K562 (cell line): ENCODE measurements at regions not wholly inside any gene's neighbourhood (a gene's known extent, or its start where the extent isn't known, plus 50 kb on each side); places are given as distances from the start of the nearest gene placed in this dataset.

ENCODE experiments used
- ATAC-seq: fragments of 200-7000 bp; cut with Tn5 transposase; 3 replicates; pipeline ENCODE4 v1.9.1; 2020; ENCODE audit warnings: moderate library complexity
- BruUV-seq: library from RNA; stranded (reverse); fragments of 400-500 nt; replicated peaks from 2 replicates; lab custom pipeline; 2021; lab: Mats Ljungman, UMichigan
- CTCF ChIA-PET: fragments of 300-600 bp; formaldehyde crosslinking; extraction: SDS; loops from one replicate; lab custom pipeline; 2021; ENCODE audit warnings: low intra/inter-chr PET ratio; lab: Yijun Ruan, JAX
- POLR2A ChIA-PET: fragments of 300-600, 350-650 bp; sonication (Branson Sonifier 250); formaldehyde crosslinking; extraction: SDS; loops from one replicate; lab custom pipeline; 2021; ENCODE audit warnings: antibody characterized with exemption, inconsistent platforms; lab: Yijun Ruan, JAX
- DNase-seq, 4 experiments: peaks; one replicate each; pipeline versions ENCODE4 v3.0.0 to v3.0.0-alpha.2; 2011 to 2018; ENCODE audit warnings: low spot score in 3 of 4, mixed read lengths in 3 of 4; ENCODE audit errors: extremely low read depth in 1 of 4
- FAIRE-seq: peaks from 2 replicates; lab custom pipeline; 2011; peaks lifted over from hg19 to GRCh38; lab: Jason Lieb, UNC
- H2AFZ ChIP-seq: 2 replicates; pipeline ENCODE4 v1.6.0; 2011; ENCODE audit warnings: low read depth, low read length, control low read depth, inconsistent platforms
- H3K27ac ChIP-seq: fragments of 200-600 bp; 3 replicates; pipeline ENCODE4 v1.8.0; 2011; ENCODE audit warnings: low read depth, mild to moderate bottlenecking, control low read depth, inconsistent platforms, low read length, moderate library complexity, mixed read lengths; ENCODE audit errors: extremely low read depth
- H3K27me3 ChIP-seq, 2 experiments: fragments of 300-600 bp in 1 of 2; 2 replicates in 1 of 2; 3 replicates in 1 of 2; pipeline versions ENCODE4 v1.6.0 to v1.8.0; 2011; ENCODE audit warnings: inconsistent platforms in 2 of 2, low read length in 2 of 2, mild to moderate bottlenecking in 1 of 2, mixed read lengths in 1 of 2, moderate library complexity in 1 of 2; ENCODE audit not compliant: control insufficient read depth in 2 of 2, insufficient read depth in 2 of 2
- H3K36me3 ChIP-seq: fragments of 300-600 bp; 3 replicates; pipeline ENCODE4 v1.8.0; 2011; ENCODE audit warnings: mild to moderate bottlenecking, low read length, inconsistent platforms; ENCODE audit not compliant: control insufficient read depth, insufficient read depth
- H3K4me1 ChIP-seq, 2 experiments: fragments of 200-600 bp in 1 of 2; replicated peaks in 1 of 2; 2 replicates in 1 of 2; 3 replicates in 1 of 2; pipeline versions ENCODE4 v1.5.1 to v1.8.0; 2011; ENCODE audit warnings: inconsistent platforms in 2 of 2, low read length in 2 of 2, mild to moderate bottlenecking in 1 of 2, mixed read lengths in 1 of 2, moderate library complexity in 1 of 2; ENCODE audit not compliant: control insufficient read depth in 2 of 2, insufficient read depth in 2 of 2
- H3K4me2 ChIP-seq: 2 replicates; pipeline ENCODE4 v1.6.1; 2011; ENCODE audit warnings: low read length, control low read depth, inconsistent platforms, mixed read lengths; ENCODE audit not compliant: insufficient read depth
- H3K4me3 ChIP-seq: fragments of 200-600 bp; sonication (generic), shearing (Covaris generic); 2 replicates; pipeline ENCODE4 v1.5.1; 2016; ENCODE audit warnings: control low read depth, inconsistent platforms
- H3K79me2 ChIP-seq: fragments of 200-600 bp; 3 replicates; pipeline ENCODE4 v1.8.0; 2011; ENCODE audit warnings: low read length, inconsistent platforms; ENCODE audit not compliant: control insufficient read depth, insufficient read depth
- H3K9ac ChIP-seq, 2 experiments: 2 replicates each; pipeline versions ENCODE4 v1.6.0 to v1.6.1; 2011; ENCODE audit warnings: low read depth in 2 of 2, low read length in 2 of 2, control low read depth in 1 of 2, inconsistent platforms in 1 of 2, mild to moderate bottlenecking in 1 of 2, mixed read lengths in 1 of 2; ENCODE audit not compliant: insufficient read depth in 1 of 2
- H3K9me1 ChIP-seq: one replicate; pipeline ENCODE4 v1.6.0; 2011; ENCODE audit warnings: inconsistent platforms, mild to moderate bottlenecking, low read length, moderate library complexity; ENCODE audit not compliant: control insufficient read depth, insufficient read depth
- H3K9me3 ChIP-seq: replicated peaks from 2 replicates; pipeline ENCODE4 v1.5.1; 2011; ENCODE audit warnings: low read depth, low read length, inconsistent platforms; ENCODE audit not compliant: control insufficient read depth, insufficient read depth
- H4K20me1 ChIP-seq: replicated peaks from 2 replicates; pipeline ENCODE4 v1.6.1; 2011; ENCODE audit warnings: low read length, inconsistent platforms, mixed read lengths; ENCODE audit not compliant: control insufficient read depth, insufficient read depth
- ARHGAP35 ChIP-seq: fragments of 450-650 bp; IDR thresholded peaks from 2 replicates; pipeline ENCODE4 v1.6.1; 2018; ENCODE audit not compliant: partially characterized antibody
- CHD4 ChIP-seq: fragments of 200-600 bp; sonication (generic); IDR thresholded peaks from 3 replicates; pipeline ENCODE4 v1.6.1; 2012; ENCODE audit warnings: low read depth, mild to moderate bottlenecking, mixed read lengths, low read length, inconsistent platforms; ENCODE audit not compliant: insufficient read depth, insufficient replicate concordance, poor library complexity, severe bottlenecking
- CREB3 ChIP-seq: fragments of 450-650 bp; conservative IDR thresholded peaks from 2 replicates; pipeline ENCODE4 v1.6.1; 2016; ENCODE audit warnings: missing genetic modification characterization, low read depth, mild to moderate bottlenecking, missing compliant biosample characterization, moderate library complexity
- CSDE1 ChIP-seq, 2 experiments: fragments of 450-650 bp; IDR thresholded peaks; 2 replicates each; pipeline ENCODE4 v1.6.1; 2016; ENCODE audit warnings: mild to moderate bottlenecking in 1 of 2
- GTF3C2 ChIP-seq: IDR thresholded peaks from 3 replicates; pipeline ENCODE4 v1.6.1; 2011; ENCODE audit warnings: borderline replicate concordance, mild to moderate bottlenecking, moderate library complexity; ENCODE audit not compliant: insufficient read length; ENCODE audit errors: extremely low read depth
- HMGXB4 ChIP-seq: sonication (generic); formaldehyde crosslinking; IDR thresholded peaks from 2 replicates; pipeline ENCODE4 v1.8.1; 2023; ENCODE audit warnings: mild to moderate bottlenecking, missing genetic modification reagents
- HOXB6 ChIP-seq: fragments of 250-450 bp; sonication (Bioruptor Pico); IDR thresholded peaks from 2 replicates; pipeline ENCODE4 v1.5.1; 2022; ENCODE audit warnings: mild to moderate bottlenecking, borderline replicate concordance
- POLR2AphosphoS2 ChIP-seq: IDR thresholded peaks from 2 replicates; pipeline ENCODE4 v1.6.1; 2012; ENCODE audit warnings: low read length, improper control_type of control experiment
- TFAP4 ChIP-seq: sonication (generic); formaldehyde crosslinking; IDR thresholded peaks from 2 replicates; pipeline ENCODE4 v1.8.0; 2022; ENCODE audit warnings: missing genetic modification reagents, mild to moderate bottlenecking, moderate library complexity, borderline replicate concordance
- ZBTB8A ChIP-seq: fragments of 450-650 bp; IDR thresholded peaks from 2 replicates; pipeline ENCODE4 v1.6.1; 2018; ENCODE audit warnings: mild to moderate bottlenecking, moderate library complexity; ENCODE audit not compliant: partially characterized antibody
- ZNF699 ChIP-seq: fragments of 250-450 bp; sonication (Bioruptor Pico); IDR thresholded peaks from 2 replicates; pipeline ENCODE4 v1.8.0; 2021; ENCODE audit warnings: mild to moderate bottlenecking, moderate library complexity; ENCODE audit not compliant: insufficient replicate concordance
- ZNF740 ChIP-seq, 3 experiments: fragments of 200-800 bp in 1 of 3; sonication (Bioruptor generic) in 1 of 3; sonication (generic) in 1 of 3; formaldehyde crosslinking in 1 of 3; IDR thresholded peaks; 2 replicates each; pipeline versions ENCODE4 v1.6.1 to v1.8.0; 2016 to 2022; ENCODE audit warnings: mild to moderate bottlenecking in 2 of 3, missing compliant biosample characterization in 2 of 3, missing genetic modification characterization in 2 of 3, missing genetic modification reagents in 1 of 3
- in situ Hi-C: fragments of 300-500 bp; cut with MboI; formaldehyde crosslinking; loops from 4 replicates; pipeline ENCODE4 v1.15.0; 2018; ENCODE audit warnings: inconsistent platforms, mixed read lengths
- intact Hi-C: fragments of 100-400 bp; cut with micrococcal nuclease; formaldehyde crosslinking; loops from 2 replicates; pipeline ENCODE4 v1.14.2; 2022

GRCh38 chr13:81721400-81721799, 1380.5 kb upstream of the SPRY2 start:
- TF ChIP-seq CREB3 (tag) (no peak), ZBTB8A (no peak), ARHGAP35 (no peak), CSDE1 (IDR thresholded peaks at IDR 0.05) (no peak), ZNF740 (CRISPR knock-in tag; IDR thresholded peaks at IDR 0.05) (no peak), ZNF740 (tag; IDR thresholded peaks at IDR 0.05) (no peak), CHD4 (no peak), HOXB6 (no peak), GTF3C2 (no peak), TFAP4 (no peak), POLR2AphosphoS2 (no peak), ZNF699 (CRISPR knock-in tag) (no peak), HMGXB4 (no peak)
- ChIA-PET POLR2A (no interaction called here), CTCF (no interaction called here)
- BruUV-seq = no TSS peak
- H3K79me2 ChIP-seq = no peaks in the 10 kb centered on the region
- no peak overlapping the region for H3K9ac ChIP-seq
- no peaks in the 10 kb centered on the region for H4K20me1 ChIP-seq
- no peak for ATAC-seq
- H3K9me1 ChIP-seq = no peaks in the 10 kb centered on the region
- H3K27ac ChIP-seq = no peak overlapping the region
- H3K4me1 ChIP-seq = no peaks in the 10 kb centered on the region
- H3K36me3 ChIP-seq = no peaks in the 10 kb centered on the region
- no peak overlapping the region for H3K4me3 ChIP-seq
- in situ Hi-C loops = no loop called here
- H2AFZ ChIP-seq = no peak overlapping the region
- no peak for DNase-seq
- no peaks in the 10 kb centered on the region; the same call in 1 of the 2 replicates for H3K9me3 ChIP-seq
- intact Hi-C loops = no loop called here
- no peak overlapping the region for H3K4me2 ChIP-seq
- no peak for FAIRE-seq
- no peaks in the 10 kb centered on the region for H3K27me3 ChIP-seq
